ENCODE measurements at regions not wholly inside any gene's neighbourhood (a gene's known extent, or its start where the extent isn't known, plus 50 kb on each side); places are given as distances from the start of the nearest gene placed in this dataset.
"Not testable (repeated sequence)": the region's sequence is repeated elsewhere in the genome, so short reads cannot be mapped to it uniquely, and the experiment has no call there.

DNA sequence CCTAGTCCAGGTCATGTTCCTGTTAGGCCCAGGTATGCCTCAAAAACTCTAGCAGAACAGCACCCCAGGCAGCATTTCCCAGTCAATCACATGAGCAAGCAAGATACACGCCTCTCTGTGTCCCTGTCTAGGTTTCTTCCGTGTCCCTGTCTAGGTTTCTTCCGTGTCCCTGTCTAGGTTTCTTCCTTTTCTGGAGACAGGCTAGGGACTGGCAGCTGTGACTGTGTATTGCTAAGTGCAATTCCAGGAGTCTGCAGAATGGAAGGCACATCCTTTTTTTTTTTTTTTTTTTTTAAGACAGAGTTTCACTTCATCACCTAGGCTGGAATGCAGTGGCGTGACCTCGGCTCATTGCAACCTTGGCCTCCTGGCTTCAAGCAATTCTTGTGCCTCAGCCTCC, 77.6 kb downstream of the SETD4 start:
- no peak for DNase-seq (ENCODE audit: low read depth in 2 of 2)

GRCh38 chr21:35981514-35982070, 78.7 kb downstream of the SETD4 start:
- no peak for DNase-seq (ENCODE audit: low read depth in 2 of 2)

- DNase-seq (ENCODE audit: low read depth in 2 of 2), result no peak
Measured at GRCh38 chr21:35980821-35981220, 79.5 kb downstream of the SETD4 start.

DNA sequence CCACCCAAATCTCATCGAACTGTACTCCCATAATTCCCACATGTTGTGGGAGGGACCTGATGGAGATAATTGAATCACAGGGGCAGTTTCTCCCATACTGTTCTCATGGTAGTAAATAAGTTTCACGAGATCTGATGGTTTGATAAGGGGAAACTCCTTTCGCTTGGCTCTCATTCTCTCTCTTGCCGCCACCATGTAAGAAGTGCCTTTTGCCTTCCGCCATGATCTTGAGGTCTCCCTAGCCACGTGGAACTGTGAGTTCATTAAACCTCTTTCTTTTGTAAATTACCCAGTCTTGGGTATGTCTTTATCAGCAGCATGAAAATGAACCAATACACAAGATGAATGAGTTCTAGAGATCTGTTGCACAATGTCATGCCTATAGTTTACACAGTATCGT, 82.5 kb downstream of the SETD4 start:
- not testable (repeated sequence) for DNase-seq (ENCODE audit: low read depth in 2 of 2)

GRCh38 chr21:35976929-35977328, 83.4 kb downstream of the SETD4 start:
- no peak for DNase-seq (ENCODE audit: low read depth in 2 of 2)

DNA sequence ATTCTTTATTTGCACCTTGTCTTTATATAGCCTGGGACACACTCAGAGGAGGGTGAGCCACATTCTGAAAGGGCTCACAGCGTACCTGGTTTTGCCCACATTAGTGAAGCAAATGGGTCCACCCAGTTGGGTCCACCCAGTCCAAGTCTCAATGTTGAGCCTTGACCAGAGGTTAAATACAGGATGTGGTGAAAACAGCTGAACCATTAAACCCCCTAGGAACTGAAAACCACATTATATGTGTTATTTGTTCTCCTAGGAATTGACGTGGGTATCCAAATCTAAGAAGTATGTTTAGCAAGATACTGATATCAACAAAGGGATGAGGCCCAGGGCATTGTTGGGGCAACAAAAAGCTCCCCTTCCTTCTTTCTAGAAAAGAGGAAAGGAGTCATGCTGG, 83.8 kb downstream of the SETD4 start:
- no peak for DNase-seq (ENCODE audit: low read depth in 2 of 2)

GRCh38 chr21:35974775-35975174, 85.6 kb downstream of the SETD4 start:
- DNase-seq (ENCODE audit: low read depth in 2 of 2), result no peak

DNA sequence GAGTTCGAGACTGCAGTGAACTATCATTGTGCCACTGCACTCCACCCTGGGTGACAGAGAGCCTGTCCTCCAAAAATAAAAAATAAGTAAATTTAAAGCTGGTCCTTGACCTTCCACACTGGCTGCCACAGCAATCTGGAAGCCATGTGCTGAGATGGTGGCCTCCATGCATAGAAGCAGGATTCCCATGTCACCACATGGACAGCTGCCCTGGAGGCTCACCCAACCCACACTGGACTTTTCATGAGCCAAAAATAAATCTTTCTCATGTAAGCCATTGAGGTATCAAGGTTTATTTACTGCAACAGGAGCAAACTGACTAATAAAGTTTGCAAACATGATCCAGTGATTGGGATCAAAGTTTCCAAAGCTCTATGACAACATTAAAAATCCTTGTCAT, 88.5 kb downstream of the SETD4 start:
- DNase-seq (ENCODE audit: low read depth in 2 of 2), result no peak

DNA sequence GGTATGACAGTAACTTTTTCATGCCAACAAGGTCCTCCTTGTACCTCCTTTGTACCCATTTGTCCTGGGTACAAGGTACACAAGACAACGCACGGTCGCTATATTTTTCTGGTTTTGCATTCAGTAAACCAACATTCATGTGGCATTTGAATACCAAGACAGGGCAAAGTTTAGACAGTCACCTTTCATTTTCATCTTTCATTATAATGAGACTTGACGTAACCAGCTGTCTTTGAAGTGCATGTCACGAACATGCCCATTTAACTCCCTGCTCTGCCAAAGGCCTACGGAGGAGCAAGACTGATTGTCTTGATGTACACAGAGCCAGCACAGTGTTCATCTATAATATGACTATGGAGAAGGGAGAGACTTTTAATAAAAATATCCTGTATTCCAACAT, 91.0 kb downstream of the SETD4 start:
- no peak for DNase-seq (ENCODE audit: low read depth in 2 of 2)

GRCh38 chr21:35968564-35968963, 91.8 kb downstream of the SETD4 start:
- no peak for DNase-seq (ENCODE audit: low read depth in 2 of 2)

DNA sequence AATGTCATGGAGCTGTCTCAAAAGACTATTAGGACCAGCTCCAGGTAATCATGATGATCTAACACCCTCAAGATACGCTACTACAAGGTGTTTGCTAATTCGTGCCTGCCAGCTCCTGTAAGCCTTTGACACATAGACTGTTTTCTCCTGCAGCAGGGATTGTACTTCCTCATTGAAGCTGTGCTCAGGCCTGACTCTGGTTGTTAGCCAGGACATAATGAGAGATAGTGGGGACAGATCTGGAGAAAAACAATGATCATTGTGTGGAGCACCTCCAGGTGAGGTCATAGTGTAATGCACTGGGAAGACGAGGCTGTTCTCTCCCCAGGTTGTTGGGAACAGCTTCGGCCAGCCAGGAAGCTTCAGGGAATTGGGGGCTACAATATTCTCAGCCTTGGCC, 94.6 kb downstream of the SETD4 start:
- DNase-seq (ENCODE audit: low read depth in 2 of 2), result no peak

DNA sequence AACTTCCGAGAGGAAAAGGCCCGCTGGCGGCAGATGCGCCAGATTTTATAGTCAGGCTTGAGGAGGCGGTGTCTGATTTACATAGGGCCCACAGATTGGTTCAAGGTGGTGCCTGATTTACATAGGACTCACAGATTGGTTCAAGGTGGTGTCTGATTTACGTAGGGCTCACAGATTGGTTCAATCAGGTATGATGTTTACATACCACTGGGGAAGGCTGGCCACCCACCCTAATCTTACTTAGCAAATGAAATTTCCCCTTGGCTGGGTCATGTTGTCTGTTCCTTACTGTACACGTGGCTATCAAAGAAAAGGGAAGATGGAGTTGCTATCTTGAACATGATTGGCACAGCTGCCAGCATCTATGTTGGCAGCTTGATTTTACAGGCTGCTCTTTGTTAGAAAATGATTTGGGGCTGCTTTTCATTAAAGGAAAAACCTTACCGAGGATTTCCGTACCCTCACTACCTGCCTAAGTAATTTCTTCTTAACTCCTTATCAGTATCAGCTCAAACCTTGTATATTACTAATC, 96.3 kb downstream of the SETD4 start:
- no peak for DNase-seq (ENCODE audit: low read depth in 2 of 2)

- DNase-seq (ENCODE audit: low read depth in 2 of 2), result no peak
Measured at GRCh38 chr21:35962917-35963316, 97.4 kb downstream of the SETD4 start.

- no peak for DNase-seq (ENCODE audit: low read depth in 2 of 2)
Measured at GRCh38 chr21:35954066-35954465, 106.3 kb downstream of the SETD4 start.

- no peak for DNase-seq (ENCODE audit: low read depth in 2 of 2)
Measured at GRCh38 chr21:35953597-35953996, 106.7 kb downstream of the SETD4 start.

GRCh38 chr21:35952651-35953340, 107.5 kb downstream of the SETD4 start:
- DNase-seq (ENCODE audit: low read depth in 2 of 2), result no peak

GRCh38 chr21:35948982-35949381, 111.3 kb downstream of the SETD4 start:
- no peak for DNase-seq (ENCODE audit: low read depth in 2 of 2)

DNA sequence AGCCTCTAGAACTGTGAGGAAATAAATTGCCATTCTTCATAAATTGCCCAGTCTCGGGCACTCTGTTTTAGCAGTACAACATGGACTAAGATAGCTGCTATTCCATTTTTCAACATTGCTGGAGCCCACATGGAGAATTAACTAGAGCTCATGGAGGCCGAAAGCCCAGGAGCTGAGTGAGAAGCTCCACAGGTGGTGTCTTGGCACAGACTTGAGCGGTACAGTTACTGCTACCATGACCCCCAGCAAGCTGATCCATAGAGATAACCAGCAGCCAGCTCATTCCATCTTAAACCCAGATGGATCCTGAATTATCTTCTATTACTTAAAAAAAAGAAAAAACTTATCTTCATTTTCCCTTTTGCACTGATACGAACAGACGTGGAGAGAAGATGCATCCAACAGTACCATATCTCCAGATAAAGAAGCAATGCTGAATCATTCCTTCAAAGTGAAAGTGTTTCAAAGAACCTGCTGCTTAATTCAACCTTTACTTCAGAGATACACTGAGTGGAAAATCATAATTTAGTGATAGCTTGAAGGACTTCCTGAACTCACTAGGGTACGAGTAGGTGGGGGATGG, 115.1 kb downstream of the SETD4 start:
- DNase-seq (ENCODE audit: low read depth in 2 of 2), result no peak

DNA sequence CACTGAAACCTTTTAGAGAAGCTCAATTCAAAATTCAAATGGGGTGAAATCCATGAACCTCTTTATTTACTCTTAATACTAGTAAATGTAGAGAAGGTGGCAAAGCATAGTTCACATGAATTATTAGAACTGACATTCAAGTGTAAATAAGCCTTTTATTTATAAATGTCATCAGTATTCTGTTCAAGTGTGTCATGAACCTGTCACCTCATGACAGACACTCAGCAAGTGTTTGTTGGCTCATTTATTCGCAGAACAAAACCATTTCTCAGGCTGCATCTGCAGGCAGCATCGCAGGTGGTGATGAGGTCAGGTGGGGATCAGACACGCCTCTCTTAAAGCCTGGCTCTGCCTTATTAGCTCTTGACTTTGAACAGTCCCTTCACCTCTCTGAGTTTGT, 116.6 kb downstream of the SETD4 start:
- DNase-seq (ENCODE audit: low read depth in 2 of 2), result no peak

- no peak for DNase-seq (ENCODE audit: low read depth in 2 of 2)
Measured at GRCh38 chr21:35942211-35943144, 117.8 kb downstream of the SETD4 start.

- DNase-seq (ENCODE audit: low read depth in 2 of 2), result no peak
Measured at GRCh38 chr21:35940074-35940927, 120.0 kb downstream of the SETD4 start.

All from activated CD4-positive, alpha-beta T cell treated with anti-CD3 and anti-CD28 coated beads for 24 hours (primary cell).